Karpas-422 (cell line): ENCODE measurements at regions not wholly inside any gene's neighbourhood (a gene's known extent, or its start where the extent isn't known, plus 50 kb on each side); places are given as distances from the start of the nearest gene placed in this dataset.
"Not testable (repeated sequence)": the region's sequence is repeated elsewhere in the genome, so short reads cannot be mapped to it uniquely, and the experiment has no call there.

Source experiments
- DNase-seq: peaks from one replicate; pipeline ENCODE4 v3.0.0-alpha.2; 2015
- H2AFZ ChIP-seq: fragments of 200-600 bp; sonication (generic); 2 replicates; pipeline ENCODE4 v1.6.1; 2014; ENCODE audit warnings: antibody characterized with exemption, low read length, mixed read lengths
- H3K27ac ChIP-seq: fragments of 200-600 bp; sonication (generic); 2 replicates; pipeline ENCODE4 v1.5.1; 2014; ENCODE audit warnings: mild to moderate bottlenecking, low read length, moderate library complexity
- H3K27me3 ChIP-seq: fragments of 200-600 bp; sonication (generic); 2 replicates; pipeline ENCODE4 v1.6.1; 2014; ENCODE audit warnings: low read length, mixed read lengths
- H3K36me3 ChIP-seq: fragments of 200-600 bp; sonication (generic); 2 replicates; pipeline ENCODE4 v1.6.1; 2014; ENCODE audit warnings: low read length, mixed read lengths; ENCODE audit not compliant: insufficient read depth
- H3K4me1 ChIP-seq: fragments of 200-600 bp; sonication (generic); 2 replicates; pipeline ENCODE4 v1.6.1; 2014; ENCODE audit warnings: mild to moderate bottlenecking, low read length, mixed read lengths
- H3K4me2 ChIP-seq: fragments of 200-600 bp; sonication (generic); 2 replicates; pipeline ENCODE4 v1.6.1; 2014; ENCODE audit warnings: low read length, low read depth, mild to moderate bottlenecking; ENCODE audit not compliant: poor library complexity, severe bottlenecking
- H3K4me3 ChIP-seq: fragments of 200-600 bp; sonication (generic); 2 replicates; pipeline ENCODE4 v1.5.1; 2014; ENCODE audit warnings: mild to moderate bottlenecking, antibody characterized with exemption, low read length, mixed read lengths
- H3K79me2 ChIP-seq: fragments of 200-600 bp; sonication (generic); 2 replicates; pipeline ENCODE4 v1.6.1; 2014; ENCODE audit warnings: mild to moderate bottlenecking, low read length, mixed read lengths
- H3K9ac ChIP-seq: fragments of 200-600 bp; sonication (generic); 2 replicates; pipeline ENCODE4 v1.6.0; 2014; ENCODE audit warnings: low read length
- H3K9me2 ChIP-seq: fragments of 200-600 bp; sonication (generic), shearing (Covaris generic); replicated peaks from 2 replicates; pipeline ENCODE4 v1.6.0; 2014; ENCODE audit warnings: mild to moderate bottlenecking, low read length, moderate library complexity; ENCODE audit not compliant: insufficient read depth
- H3K9me3 ChIP-seq: fragments of 300-700, 200-600 bp; sonication (generic); 2 replicates; pipeline ENCODE4 v1.6.1; 2014; ENCODE audit warnings: low read length, mixed read lengths
- H4K20me1 ChIP-seq: fragments of 200-600 bp; sonication (generic); 2 replicates; pipeline ENCODE4 v1.6.1; 2014; ENCODE audit warnings: mild to moderate bottlenecking, antibody characterized with exemption, low read length, low read depth; ENCODE audit not compliant: insufficient read depth

GRCh38 chr5:102635399-102635798 lies 119.7 kb upstream of the PAM start:
- H3K9me3 ChIP-seq, H4K20me1 ChIP-seq, DNase-seq, H3K4me3 ChIP-seq, H3K36me3 ChIP-seq, H3K79me2 ChIP-seq, H3K4me2 ChIP-seq, H3K9ac ChIP-seq, H3K9me2 ChIP-seq, H3K4me1 ChIP-seq, H3K27me3 ChIP-seq, H2AFZ ChIP-seq, H3K27ac ChIP-seq: not testable (repeated sequence)

- Histone ChIP-seq H3K9me2 (no peaks in the 10 kb centered on the region), H3K79me2 (no peaks in the 10 kb centered on the region), H3K27me3 (no peaks in the 10 kb centered on the region), H3K4me3 (no peak overlapping the region), H3K36me3 (no peaks in the 10 kb centered on the region), H3K9ac (no peak overlapping the region), H4K20me1 (no peaks in the 10 kb centered on the region), H3K27ac (no peak overlapping the region), H2AFZ (no peak overlapping the region), H3K4me2 (no peak overlapping the region), H3K4me1 (no peaks in the 10 kb centered on the region), H3K9me3 (no peaks in the 10 kb centered on the region)
- DNase-seq = no peak
These were observed 116.8 kb upstream of the PAM start for GRCh38 chr5:102638316-102638715.

- no peaks in the 10 kb centered on the region for H3K9me3 ChIP-seq
These were observed 116.0 kb upstream of the PAM start for GRCh38 chr5:102638912-102639652.

GRCh38 chr5:102649731-102650130 lies 105.4 kb upstream of the PAM start:
- no peaks in the 10 kb centered on the region for H4K20me1 ChIP-seq
- no peaks in the 10 kb centered on the region for H3K79me2 ChIP-seq
- H3K27me3 ChIP-seq = no peaks in the 10 kb centered on the region
- no peak overlapping the region for H3K9ac ChIP-seq
- no peaks in the 10 kb centered on the region for H3K4me1 ChIP-seq
- no peak overlapping the region for H3K4me3 ChIP-seq
- H3K9me2 ChIP-seq = no peaks in the 10 kb centered on the region
- H3K27ac ChIP-seq = no peak overlapping the region
- H3K9me3 ChIP-seq = no peaks in the 10 kb centered on the region
- no peak overlapping the region for H2AFZ ChIP-seq
- no peaks in the 10 kb centered on the region for H3K36me3 ChIP-seq
- DNase-seq = no peak
- H3K4me2 ChIP-seq = no peak overlapping the region

More at GRCh38 chr5:102638912-102639652, 116.0 kb upstream of the PAM start:
- Histone ChIP-seq H3K36me3 (no peaks in the 10 kb centered on the region), H3K4me1 (no peaks in the 10 kb centered on the region), H2AFZ (no peak overlapping the region), H3K9me2 (no peaks in the 10 kb centered on the region), H3K27me3 (no peaks in the 10 kb centered on the region), H3K9ac (no peak overlapping the region), H4K20me1 (no peaks in the 10 kb centered on the region), H3K4me2 (no peak overlapping the region), H3K79me2 (no peaks in the 10 kb centered on the region), H3K27ac (no peak overlapping the region), H3K4me3 (no peak overlapping the region)
- no peak for DNase-seq

GRCh38 chr5:102651466-102651865 lies 103.6 kb upstream of the PAM start:
- no peaks in the 10 kb centered on the region for H3K9me2 ChIP-seq

GRCh38 chr5:102654559-102655349 lies 100.4 kb upstream of the PAM start:
- H3K9ac ChIP-seq = no peak overlapping the region
- no peak overlapping the region for H3K4me2 ChIP-seq
- H3K9me3 ChIP-seq = no peaks in the 10 kb centered on the region
- peaks cover 8% of the 10 kb centered on the region for H3K4me1 ChIP-seq
- H3K27me3 ChIP-seq = no peaks in the 10 kb centered on the region
- DNase-seq = no peak
- no peak overlapping the region for H2AFZ ChIP-seq
- H4K20me1 ChIP-seq = no peaks in the 10 kb centered on the region
- H3K36me3 ChIP-seq = no peaks in the 10 kb centered on the region
- no peak overlapping the region for H3K4me3 ChIP-seq
- no peak overlapping the region for H3K27ac ChIP-seq
- H3K9me2 ChIP-seq = no peaks in the 10 kb centered on the region
- H3K79me2 ChIP-seq = no peaks in the 10 kb centered on the region

More at GRCh38 chr5:102651466-102651865, 103.6 kb upstream of the PAM start:
- Histone ChIP-seq H3K9me3 (no peaks in the 10 kb centered on the region), H3K4me2 (no peak overlapping the region), H3K9ac (no peak overlapping the region), H4K20me1 (no peaks in the 10 kb centered on the region), H3K27me3 (no peaks in the 10 kb centered on the region), H2AFZ (no peak overlapping the region), H3K4me1 (no peaks in the 10 kb centered on the region), H3K36me3 (no peaks in the 10 kb centered on the region), H3K27ac (no peak overlapping the region), H3K79me2 (no peaks in the 10 kb centered on the region), H3K4me3 (no peak overlapping the region)
- no peak for DNase-seq

GRCh38 chr5:102659151-102659550 lies 96.0 kb upstream of the PAM start:
- no peak for DNase-seq
- Histone ChIP-seq H3K36me3 (no peaks in the 10 kb centered on the region), H3K9me3 (no peaks in the 10 kb centered on the region), H3K4me3 (no peak overlapping the region), H3K27me3 (no peaks in the 10 kb centered on the region), H3K4me2 (no peak overlapping the region), H3K9me2 (no peaks in the 10 kb centered on the region), H3K27ac (no peak overlapping the region), H2AFZ (no peak overlapping the region), H4K20me1 (no peaks in the 10 kb centered on the region), H3K9ac (no peak overlapping the region), H3K4me1 (peaks cover 8% of the 10 kb centered on the region), H3K79me2 (no peaks in the 10 kb centered on the region)

- no peak overlapping the region for H3K9ac ChIP-seq
- no peak overlapping the region for H3K27ac ChIP-seq
- H3K79me2 ChIP-seq = no peaks in the 10 kb centered on the region
- H3K9me2 ChIP-seq = no peaks in the 10 kb centered on the region
- no peak overlapping the region for H3K4me3 ChIP-seq
- H3K4me2 ChIP-seq = no peak overlapping the region
- H3K27me3 ChIP-seq = no peaks in the 10 kb centered on the region
- no peak overlapping the region for H2AFZ ChIP-seq
- H3K9me3 ChIP-seq = no peaks in the 10 kb centered on the region
- H3K4me1 ChIP-seq = peaks cover 8% of the 10 kb centered on the region
- H4K20me1 ChIP-seq = no peaks in the 10 kb centered on the region
- no peak for DNase-seq
- no peaks in the 10 kb centered on the region for H3K36me3 ChIP-seq
These were observed 95.0 kb upstream of the PAM start for GRCh38 chr5:102660111-102660510.
